ENCODE measurements at regions not wholly inside any gene's neighbourhood (a gene's known extent, or its start where the extent isn't known, plus 50 kb on each side); places are given as distances from the start of the nearest gene placed in this dataset.
A peak's percentile ranks its signal among the peaks of the same experiment; 100 is the strongest.

DNA sequence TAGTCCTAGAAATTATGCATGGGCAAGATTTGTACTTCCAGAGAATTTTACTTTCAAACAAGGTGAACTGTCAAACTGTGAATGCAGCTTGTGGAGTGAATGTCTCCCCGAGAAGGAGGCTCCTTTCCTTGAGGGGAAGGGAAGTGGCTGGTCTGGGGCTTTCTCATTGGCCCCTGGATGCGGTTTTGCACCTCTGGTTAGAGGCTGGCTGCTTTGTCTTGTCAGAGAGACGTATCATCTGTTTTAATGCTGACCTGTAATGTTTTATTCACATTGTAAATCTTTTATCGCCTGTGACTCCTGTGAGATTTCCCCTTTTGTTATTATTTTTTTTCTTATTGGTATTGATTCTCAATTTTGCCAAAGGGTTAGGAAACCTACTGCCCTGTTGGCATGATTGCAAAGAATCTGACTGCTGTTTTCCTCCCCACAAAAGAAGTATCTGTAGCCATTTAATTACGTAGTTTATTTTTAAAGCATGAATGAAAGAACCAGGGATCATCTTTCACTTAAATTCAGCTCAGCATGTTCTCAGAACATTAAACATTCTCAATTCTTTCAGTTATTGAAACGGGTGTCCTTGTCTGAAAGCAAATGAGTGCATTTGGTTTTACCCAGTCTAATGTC lies 238.3 kb upstream of the NFE2L3 start:
- POLR2A ChIA-PET (ENCODE audit: low non-redundant PET) = interaction anchor here (0.8 kb wide), 1 partner anchor 26 kb away, joined by 3 read pairs; no protein-coding TSS in a partner anchor
- H3K36me3 ChIP-seq (ENCODE audit: insufficient read depth, low read length, poor library complexity, severe bottlenecking) = no peaks in the 10 kb centered on the region
- TF ChIP-seq EZH2 (IDR thresholded peaks at IDR 0.05; ENCODE audit: borderline replicate concordance, low read depth, low read length, poor library complexity, severe bottlenecking) = no peak
- TF ChIP-seq CTCF (conservative IDR thresholded peaks at IDR 0.05; ENCODE audit: low read depth, low read length) = no peak
- CTCF ChIA-PET = no interaction called here
- peaks cover 5% of the 10 kb centered on the region for H3K9me3 ChIP-seq (ENCODE audit: low read depth, low read length, poor library complexity, severe bottlenecking)
- H3K4me3 ChIP-seq (ENCODE audit: low read depth, low read length, poor library complexity, severe bottlenecking) = no peak overlapping the region
- intact Hi-C loops (cut with micrococcal nuclease; ENCODE audit: unreplicated experiment) = no loop called here
- no peak overlapping the region for H3K27ac ChIP-seq (ENCODE audit: low read depth, low read length, poor library complexity, severe bottlenecking)
- no TSS peak for BruUV-seq (replicated peaks)
- H3K4me1 ChIP-seq (ENCODE audit: insufficient read depth, low read length, poor library complexity, severe bottlenecking) = peaks cover 23% of the 10 kb centered on the region
- no peaks in the 10 kb centered on the region for H3K27me3 ChIP-seq (replicated peaks; ENCODE audit: insufficient read depth, low read depth, low read length, poor library complexity)
- peak; percentile 44 for DNase-seq (ENCODE audit: low spot score)

- POLR2A ChIA-PET (ENCODE audit: low non-redundant PET) = no interaction called here
- peaks cover 29% of the 10 kb centered on the region for H3K4me1 ChIP-seq (ENCODE audit: insufficient read depth, low read length, poor library complexity, severe bottlenecking)
These were observed 233.3 kb upstream of the NFE2L3 start for GRCh38 chr7:25918731-25919130.

GRCh38 chr7:25922296-25922695 lies 229.7 kb upstream of the NFE2L3 start:
- intact Hi-C loops (cut with micrococcal nuclease; ENCODE audit: unreplicated experiment) = no loop called here
- no peaks in the 10 kb centered on the region for H3K27me3 ChIP-seq (replicated peaks; ENCODE audit: insufficient read depth, low read depth, low read length, poor library complexity)
- TF ChIP-seq CTCF (conservative IDR thresholded peaks at IDR 0.05; ENCODE audit: low read depth, low read length) = no peak
- no peak for TF ChIP-seq EZH2 (IDR thresholded peaks at IDR 0.05; ENCODE audit: borderline replicate concordance, low read depth, low read length, poor library complexity, severe bottlenecking)
- BruUV-seq (replicated peaks) = no TSS peak
- H3K4me3 ChIP-seq (ENCODE audit: low read depth, low read length, poor library complexity, severe bottlenecking) = no peak overlapping the region
- H3K9me3 ChIP-seq (ENCODE audit: low read depth, low read length, poor library complexity, severe bottlenecking) = peaks cover 9% of the 10 kb centered on the region
- H3K4me1 ChIP-seq (ENCODE audit: insufficient read depth, low read length, poor library complexity, severe bottlenecking) = peaks cover 31% of the 10 kb centered on the region
- H3K36me3 ChIP-seq (ENCODE audit: insufficient read depth, low read length, poor library complexity, severe bottlenecking) = no peaks in the 10 kb centered on the region
- peak; percentile 41 for DNase-seq (ENCODE audit: low spot score)
- ChIA-PET POLR2A (ENCODE audit: low non-redundant PET) (no interaction called here), CTCF (no interaction called here)
- no peak overlapping the region for H3K27ac ChIP-seq (ENCODE audit: low read depth, low read length, poor library complexity, severe bottlenecking)

More at GRCh38 chr7:25918731-25919130, 233.3 kb upstream of the NFE2L3 start:
- intact Hi-C loops (cut with micrococcal nuclease; ENCODE audit: unreplicated experiment) = no loop called here
- no peaks in the 10 kb centered on the region for H3K27me3 ChIP-seq (replicated peaks; ENCODE audit: insufficient read depth, low read depth, low read length, poor library complexity)
- TF ChIP-seq CTCF (conservative IDR thresholded peaks at IDR 0.05; ENCODE audit: low read depth, low read length) = no peak
- no peak for TF ChIP-seq EZH2 (IDR thresholded peaks at IDR 0.05; ENCODE audit: borderline replicate concordance, low read depth, low read length, poor library complexity, severe bottlenecking)
- no peak for DNase-seq (ENCODE audit: low spot score)
- CTCF ChIA-PET = no interaction called here
- H3K36me3 ChIP-seq (ENCODE audit: insufficient read depth, low read length, poor library complexity, severe bottlenecking) = no peaks in the 10 kb centered on the region
- peaks cover 9% of the 10 kb centered on the region for H3K9me3 ChIP-seq (ENCODE audit: low read depth, low read length, poor library complexity, severe bottlenecking)
- H3K4me3 ChIP-seq (ENCODE audit: low read depth, low read length, poor library complexity, severe bottlenecking) = no peak overlapping the region
- no peak overlapping the region for H3K27ac ChIP-seq (ENCODE audit: low read depth, low read length, poor library complexity, severe bottlenecking)
- BruUV-seq (replicated peaks) = no TSS peak
